WI38 (cell line): ENCODE measurements at regions not wholly inside any gene's neighbourhood (a gene's known extent, or its start where the extent isn't known, plus 50 kb on each side); places are given as distances from the start of the nearest gene placed in this dataset.

Experiments used
- H3K4me3 ChIP-seq: 2 replicates; pipeline ENCODE4 v1.5.1; 2011; ENCODE audit warnings: low read depth, mild to moderate bottlenecking, control low read depth, low read length
- CTCF ChIP-seq: IDR thresholded peaks from 2 replicates; pipeline ENCODE4 v1.5.1; 2012; ENCODE audit warnings: low read depth, mild to moderate bottlenecking, control low read depth, low read length

DNA sequence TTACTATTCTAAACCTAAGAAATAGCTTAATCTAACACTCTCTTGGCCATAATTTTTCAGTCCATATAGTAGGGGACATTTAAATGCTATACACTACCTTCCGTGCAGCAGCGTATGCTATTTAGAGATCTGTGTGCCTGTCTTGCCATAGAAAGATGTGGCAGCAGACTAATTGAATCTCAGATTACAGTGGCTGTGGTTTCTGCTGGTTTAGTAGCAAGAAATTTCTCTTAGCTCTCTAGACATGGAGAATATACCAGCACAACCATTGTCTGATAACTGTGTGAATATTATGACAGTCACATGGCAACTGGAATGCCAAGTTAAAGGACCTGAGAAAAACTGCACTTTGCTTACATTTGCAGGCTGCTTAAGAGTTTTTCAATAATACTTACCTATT lies 672.4 kb upstream of the MIR17HG start:
- no peak overlapping the region for H3K4me3 ChIP-seq
- TF ChIP-seq CTCF = no peak

- no peak for TF ChIP-seq CTCF
- no peak overlapping the region for H3K4me3 ChIP-seq
These were observed 666.7 kb upstream of the MIR17HG start for GRCh38 chr13:90680826-90681225.

GRCh38 chr13:90683711-90684131 lies 663.8 kb upstream of the MIR17HG start:
- TF ChIP-seq CTCF = no peak
- H3K4me3 ChIP-seq = no peak overlapping the region

DNA sequence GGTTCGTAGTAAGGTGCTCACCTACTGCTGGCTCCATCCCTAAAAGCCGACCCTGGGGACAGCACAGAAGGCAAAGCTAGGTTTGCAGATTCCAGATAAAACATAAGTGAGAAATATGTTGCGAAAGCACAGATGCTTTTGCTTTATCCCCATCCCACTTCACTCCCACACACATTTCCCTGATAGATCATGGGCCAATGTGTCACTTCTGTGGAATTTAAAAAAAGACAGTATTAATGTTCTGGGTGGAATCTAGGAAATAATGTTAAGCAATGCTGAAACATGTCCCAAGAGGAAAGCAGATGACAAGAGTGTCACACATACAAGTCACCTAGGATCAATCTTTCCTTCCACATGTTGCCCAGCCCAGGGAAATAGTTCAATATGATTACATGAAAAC lies 661.0 kb upstream of the MIR17HG start:
- H3K4me3 ChIP-seq = no peak overlapping the region
- no peak for TF ChIP-seq CTCF

GRCh38 chr13:90689111-90689510 lies 658.4 kb upstream of the MIR17HG start:
- TF ChIP-seq CTCF = no peak
- no peak overlapping the region for H3K4me3 ChIP-seq

DNA sequence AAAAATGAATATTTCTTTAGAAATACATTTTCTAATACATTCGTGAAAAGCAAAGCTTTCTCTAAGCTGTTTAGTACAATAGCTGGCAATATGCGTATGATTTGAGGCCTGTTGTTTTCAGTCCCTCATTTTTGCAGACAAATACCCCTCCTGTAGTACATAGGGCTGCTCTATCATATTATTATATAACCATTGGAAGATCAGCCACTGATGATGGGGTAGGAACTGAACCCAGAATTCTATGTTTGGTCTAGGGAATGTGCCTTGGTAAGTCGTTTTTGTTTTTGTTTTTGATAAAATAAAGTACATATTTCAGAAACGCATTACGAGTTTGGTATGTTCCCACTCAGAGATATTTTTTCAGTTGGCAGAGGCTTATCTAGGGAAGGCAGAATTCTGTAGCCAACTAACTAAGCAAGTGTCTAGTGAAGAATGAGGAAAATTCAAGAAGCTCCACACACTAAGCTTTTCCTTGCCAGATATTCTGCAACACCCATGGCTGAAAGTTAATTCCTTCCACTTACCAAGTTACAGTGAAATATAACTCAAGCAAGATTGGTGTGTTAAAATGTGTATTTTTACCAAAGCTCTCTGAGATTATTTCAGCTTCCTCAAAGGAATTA lies 656.9 kb upstream of the MIR17HG start:
- TF ChIP-seq CTCF = no peak
- H3K4me3 ChIP-seq = no peak overlapping the region

DNA sequence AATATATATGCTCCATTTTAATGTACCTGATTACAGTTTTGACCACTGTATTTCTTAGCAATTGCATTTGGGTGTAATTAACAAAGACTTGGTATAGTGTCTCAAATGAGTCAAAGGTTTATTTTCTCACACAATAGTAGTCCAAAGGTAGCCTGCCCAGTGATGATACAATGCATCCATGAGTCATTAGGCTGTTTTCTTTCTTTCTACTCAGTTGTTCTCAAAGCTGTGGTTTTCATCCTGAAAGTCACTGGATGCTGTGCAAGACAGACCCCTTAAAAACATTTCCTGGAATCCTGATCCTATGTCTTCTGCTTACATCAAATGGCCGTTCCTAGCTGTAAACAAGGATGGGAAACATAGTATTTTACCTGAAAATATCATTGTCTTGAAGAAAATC lies 651.2 kb upstream of the MIR17HG start:
- no peak for TF ChIP-seq CTCF

More for the DNA sequence above, 651.2 kb upstream of the MIR17HG start:
- no peak overlapping the region for H3K4me3 ChIP-seq
